KMS-11 (cell line): ENCODE measurements at regions not wholly inside any gene's neighbourhood (a gene's known extent, or its start where the extent isn't known, plus 50 kb on each side); places are given as distances from the start of the nearest gene placed in this dataset.

Experiments used
- H2AFZ ChIP-seq: fragments of 200-600 bp; sonication (generic); 2 replicates; pipeline ENCODE4 v1.6.1; 2016; ENCODE audit warnings: antibody characterized with exemption, mixed run types, low read depth
- H3K27ac ChIP-seq: fragments of 200-600 bp; sonication (generic); 2 replicates; pipeline ENCODE4 v1.6.1; 2016; ENCODE audit warnings: mild to moderate bottlenecking, mixed run types
- H3K27me3 ChIP-seq: fragments of 200-600 bp; sonication (generic); 2 replicates; pipeline ENCODE4 v1.6.1; 2017; ENCODE audit warnings: mild to moderate bottlenecking, low read depth, mixed run types, moderate library complexity; ENCODE audit not compliant: insufficient read depth
- H3K36me3 ChIP-seq: fragments of 200-600 bp; sonication (generic); 2 replicates; pipeline ENCODE4 v1.6.1; 2017; ENCODE audit warnings: mild to moderate bottlenecking, mixed run types; ENCODE audit not compliant: insufficient read depth
- H3K4me1 ChIP-seq: fragments of 200-600 bp; sonication (generic); 2 replicates; pipeline ENCODE4 v1.6.1; 2016; ENCODE audit warnings: mild to moderate bottlenecking, low read depth, mixed run types; ENCODE audit not compliant: poor library complexity, severe bottlenecking
- H3K4me2 ChIP-seq: fragments of 200-600 bp; sonication (generic); 2 replicates; pipeline ENCODE4 v1.7.0; 2016; ENCODE audit warnings: mild to moderate bottlenecking, mixed run types
- H3K4me3 ChIP-seq: fragments of 200-600 bp; sonication (generic); IDR thresholded peaks from 2 replicates; pipeline ENCODE4 v1.6.1; 2017; ENCODE audit warnings: low read depth, low read length, mixed read lengths; ENCODE audit not compliant: insufficient read depth
- H3K79me2 ChIP-seq: fragments of 200-600 bp; sonication (generic); 2 replicates; pipeline ENCODE4 v1.6.1; 2016; ENCODE audit warnings: low read depth, mixed run types; ENCODE audit not compliant: insufficient read depth
- H3K9ac ChIP-seq: fragments of 200-600 bp; sonication (generic); 2 replicates; pipeline ENCODE4 v1.6.1; 2016; ENCODE audit warnings: mild to moderate bottlenecking, mixed run types
- H4K20me1 ChIP-seq: fragments of 200-600 bp; sonication (generic); 2 replicates; pipeline ENCODE4 v1.6.1; 2016; ENCODE audit warnings: mild to moderate bottlenecking, mixed run types; ENCODE audit not compliant: insufficient read depth
- CTCF ChIP-seq: fragments of 200-600 bp; sonication (generic); conservative IDR thresholded peaks from 2 replicates; pipeline ENCODE4 v1.6.1; 2017; ENCODE audit warnings: low read depth, mild to moderate bottlenecking, antibody characterized with exemption, low read length, moderate library complexity, mixed read lengths

- Histone ChIP-seq H3K36me3 (no peaks in the 10 kb centered on the region), H3K4me3 (no peak overlapping the region), H4K20me1 (no peaks in the 10 kb centered on the region), H3K4me1 (no peaks in the 10 kb centered on the region), H2AFZ (no peak overlapping the region), H3K79me2 (no peaks in the 10 kb centered on the region), H3K27me3 (no peaks in the 10 kb centered on the region), H3K9ac (no peak overlapping the region), H3K27ac (no peak overlapping the region), H3K4me2 (no peak overlapping the region)
- TF ChIP-seq CTCF, result no peak
These were observed 262.8 kb upstream of the MAP3K7 start for GRCh38 chr6:90849686-90850085.

- no peaks in the 10 kb centered on the region for H4K20me1 ChIP-seq
- no peaks in the 10 kb centered on the region for H3K4me1 ChIP-seq
- no peak overlapping the region for H2AFZ ChIP-seq
- H3K4me3 ChIP-seq, result no peak overlapping the region
- H3K27ac ChIP-seq, result no peak overlapping the region
- H3K27me3 ChIP-seq, result no peaks in the 10 kb centered on the region
- no peaks in the 10 kb centered on the region for H3K36me3 ChIP-seq
- H3K4me2 ChIP-seq, result no peak overlapping the region
- TF ChIP-seq CTCF, result no peak
- H3K79me2 ChIP-seq, result no peaks in the 10 kb centered on the region
- H3K9ac ChIP-seq, result no peak overlapping the region
These were observed 260.0 kb upstream of the MAP3K7 start for GRCh38 chr6:90846824-90847223.

GRCh38 chr6:90835596-90836212 lies 248.8 kb upstream of the MAP3K7 start:
- no peak for TF ChIP-seq CTCF
- no peak overlapping the region for H3K27ac ChIP-seq
- H4K20me1 ChIP-seq, result no peaks in the 10 kb centered on the region
- H3K4me1 ChIP-seq, result no peaks in the 10 kb centered on the region
- no peak overlapping the region for H3K4me2 ChIP-seq
- no peak overlapping the region for H2AFZ ChIP-seq
- H3K4me3 ChIP-seq, result no peak overlapping the region
- H3K27me3 ChIP-seq, result no peaks in the 10 kb centered on the region
- no peaks in the 10 kb centered on the region for H3K79me2 ChIP-seq
- no peaks in the 10 kb centered on the region for H3K36me3 ChIP-seq
- H3K9ac ChIP-seq, result no peak overlapping the region

- H2AFZ ChIP-seq, result no peak overlapping the region
These were observed 242.4 kb upstream of the MAP3K7 start for GRCh38 chr6:90829311-90829710.

More at GRCh38 chr6:90829311-90829710, 242.4 kb upstream of the MAP3K7 start:
- Histone ChIP-seq H3K4me2 (no peak overlapping the region), H3K9ac (no peak overlapping the region), H3K27ac (no peak overlapping the region), H3K4me3 (no peak overlapping the region), H3K79me2 (no peaks in the 10 kb centered on the region), H3K4me1 (no peaks in the 10 kb centered on the region), H4K20me1 (no peaks in the 10 kb centered on the region), H3K36me3 (no peaks in the 10 kb centered on the region), H3K27me3 (no peaks in the 10 kb centered on the region)
- no peak for TF ChIP-seq CTCF
